IPS DF 4.7 (cell line): ENCODE measurements at regions not wholly inside any gene's neighbourhood (a gene's known extent, or its start where the extent isn't known, plus 50 kb on each side); places are given as distances from the start of the nearest gene placed in this dataset.

Experiments used
- DNase-seq: peaks from one replicate; pipeline ENCODE4 v3.0.0-alpha.2; 2013; ENCODE audit warnings: low spot score; ENCODE audit errors: extremely low read depth

DNA sequence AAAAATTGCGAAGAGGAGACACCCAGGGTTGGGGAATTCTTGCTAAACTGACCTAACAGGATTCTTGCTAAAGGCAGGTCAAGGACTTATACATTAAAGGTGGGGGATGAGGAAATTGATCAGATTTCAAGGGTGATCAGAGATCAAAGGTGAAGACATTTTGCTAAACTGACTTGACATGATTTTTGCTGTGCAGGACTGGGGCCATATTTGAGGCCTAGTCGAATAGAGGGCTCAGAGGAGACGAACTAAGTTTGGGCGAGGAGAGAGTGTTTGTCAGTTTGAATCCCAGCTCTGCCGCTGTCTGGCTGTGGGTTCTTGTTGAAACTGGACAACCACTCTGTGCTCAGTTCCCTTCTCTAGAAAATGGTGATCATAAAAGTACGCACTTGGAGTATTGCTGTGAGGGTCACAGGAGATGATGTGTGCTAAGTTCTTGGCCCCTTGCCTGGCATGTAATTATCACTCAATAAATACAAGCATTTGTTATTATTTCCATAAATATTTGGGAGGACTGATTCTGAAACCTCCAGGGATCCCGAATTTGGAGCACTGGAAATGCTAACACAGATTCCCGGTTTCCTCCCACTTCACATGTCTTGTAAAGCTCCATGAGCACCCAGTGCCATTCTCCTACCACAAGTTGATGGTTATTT lies 364.8 kb upstream of the PROK2 start:
- no peak for DNase-seq

GRCh38 chr3:72147600-72147999 lies 362.7 kb upstream of the PROK2 start:
- no peak for DNase-seq

- DNase-seq: no peak
Measured at GRCh38 chr3:72145506-72146380, 360.8 kb upstream of the PROK2 start.

DNA sequence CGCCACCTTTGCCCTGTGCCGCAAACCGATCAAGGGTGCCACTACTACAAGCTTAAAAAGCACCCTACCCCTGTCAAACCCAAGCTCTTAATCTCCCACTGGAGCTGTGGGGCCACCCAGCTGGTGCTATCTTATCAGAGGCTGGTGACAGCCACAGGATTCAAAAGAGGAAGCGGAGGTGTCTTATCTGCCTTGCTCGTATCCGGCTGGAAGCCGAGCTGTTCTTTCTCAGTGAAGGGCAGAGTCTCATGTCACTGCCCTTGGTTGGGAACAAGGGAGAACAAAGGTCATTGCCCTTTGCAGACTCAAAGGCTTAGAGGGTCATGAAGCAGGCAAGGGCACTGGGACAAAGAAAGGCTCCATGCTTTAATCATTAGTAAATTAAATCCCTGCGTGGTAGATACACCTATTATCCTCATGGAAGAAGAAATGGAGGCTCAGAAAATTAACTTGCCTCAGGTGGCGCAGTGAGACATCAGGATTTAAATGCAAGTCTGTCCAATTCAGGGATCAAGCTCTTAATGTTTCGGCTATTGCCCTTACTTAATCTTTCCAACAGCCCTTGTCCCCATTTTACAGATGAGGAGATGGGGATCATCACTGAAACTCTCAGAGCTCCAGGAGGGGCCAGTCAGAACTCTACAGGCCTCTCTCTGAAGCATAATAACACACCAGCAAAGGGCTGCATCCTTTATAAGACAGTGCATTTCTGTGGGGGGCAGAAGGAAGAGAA lies 360.0 kb upstream of the PROK2 start:
- DNase-seq: no peak

GRCh38 chr3:72143966-72144717 lies 359.2 kb upstream of the PROK2 start:
- DNase-seq: no peak

DNA sequence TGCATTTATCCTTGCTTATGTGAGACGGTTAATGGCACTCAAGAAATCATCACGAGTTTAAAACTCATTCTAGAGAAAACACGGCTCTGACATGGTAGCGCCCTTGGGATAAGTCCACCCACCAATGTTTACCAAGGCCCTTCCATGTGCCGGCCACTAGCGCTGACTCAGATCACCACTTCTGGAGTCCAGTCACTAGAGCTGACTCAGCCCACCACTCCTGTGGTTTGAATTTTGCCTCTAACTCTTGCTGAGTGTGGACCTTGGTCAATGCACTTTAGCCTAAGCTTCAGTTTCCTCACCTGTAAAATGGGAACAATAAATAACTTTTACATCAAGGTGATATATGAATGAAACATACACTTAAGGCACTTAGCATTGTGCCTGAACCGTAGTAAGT lies 358.4 kb upstream of the PROK2 start:
- no peak for DNase-seq

GRCh38 chr3:72142028-72142427 lies 357.1 kb upstream of the PROK2 start:
- no peak for DNase-seq

- no peak for DNase-seq
Measured at GRCh38 chr3:72141264-72141663, 356.3 kb upstream of the PROK2 start.

DNA sequence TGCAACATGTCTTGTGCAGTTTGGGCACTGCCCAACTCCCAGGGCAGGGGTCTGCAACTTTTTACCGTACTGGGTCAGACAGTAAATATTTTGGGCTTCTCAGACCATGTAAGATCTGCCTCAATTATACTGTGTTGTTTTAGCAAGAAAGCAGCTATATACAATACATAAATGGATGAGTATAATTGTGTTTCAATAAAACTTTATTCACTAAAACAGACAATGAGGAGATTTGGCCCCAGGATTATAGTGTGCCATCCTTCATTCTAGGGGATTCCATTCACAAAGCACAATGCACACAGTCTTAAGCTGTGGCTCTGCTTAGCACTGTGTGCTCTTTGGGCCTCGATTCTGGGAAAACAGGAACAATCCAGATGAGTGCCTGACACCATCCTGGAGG lies 354.4 kb upstream of the PROK2 start:
- no peak for DNase-seq

DNA sequence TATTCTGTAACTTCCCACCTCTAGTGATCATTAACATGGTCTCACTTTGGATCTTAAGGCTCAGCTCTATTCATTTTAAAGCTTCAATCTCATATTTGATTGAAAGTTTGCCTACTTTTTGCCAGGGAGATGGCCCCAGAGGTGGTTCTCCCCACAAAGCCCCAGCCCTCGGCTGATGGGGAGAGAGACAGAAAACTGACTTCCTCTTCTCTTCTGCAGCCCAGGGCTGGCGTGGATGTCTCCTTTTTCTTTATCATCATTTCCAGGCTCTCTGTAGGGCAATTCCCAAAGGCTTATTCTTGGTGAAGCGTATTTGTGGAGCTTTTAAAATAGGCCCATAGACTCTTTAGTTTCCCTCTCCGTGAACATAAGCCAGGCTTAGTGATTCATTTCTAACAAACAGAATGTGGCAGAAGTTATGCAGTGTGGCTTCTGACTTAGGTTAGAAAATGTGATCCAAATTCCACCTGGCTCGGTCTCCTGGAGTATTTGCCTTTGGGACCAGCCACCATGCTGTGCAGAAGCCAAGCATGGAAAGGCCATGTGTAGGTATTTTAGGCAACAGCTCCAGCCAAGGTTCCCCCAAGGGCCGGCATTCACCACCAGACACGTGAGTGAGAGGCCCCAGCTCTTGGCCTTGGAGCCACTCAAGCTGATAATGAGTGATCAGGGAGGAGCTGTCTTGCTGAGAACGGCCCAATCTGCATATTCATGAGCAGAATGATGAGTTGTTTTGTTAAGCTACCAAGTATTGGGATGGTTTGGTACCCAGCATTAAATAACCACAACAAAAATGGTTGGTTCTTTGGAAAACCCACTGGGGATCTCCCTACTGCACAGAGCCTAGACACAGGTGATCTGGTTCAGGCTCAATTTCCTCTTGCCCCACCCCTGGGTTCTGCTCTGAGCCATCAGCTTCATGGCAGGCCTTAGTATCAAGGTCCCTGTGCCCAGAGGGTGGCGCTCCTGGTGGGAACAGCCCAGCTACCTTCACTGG lies 353.2 kb upstream of the PROK2 start:
- no peak for DNase-seq

DNA sequence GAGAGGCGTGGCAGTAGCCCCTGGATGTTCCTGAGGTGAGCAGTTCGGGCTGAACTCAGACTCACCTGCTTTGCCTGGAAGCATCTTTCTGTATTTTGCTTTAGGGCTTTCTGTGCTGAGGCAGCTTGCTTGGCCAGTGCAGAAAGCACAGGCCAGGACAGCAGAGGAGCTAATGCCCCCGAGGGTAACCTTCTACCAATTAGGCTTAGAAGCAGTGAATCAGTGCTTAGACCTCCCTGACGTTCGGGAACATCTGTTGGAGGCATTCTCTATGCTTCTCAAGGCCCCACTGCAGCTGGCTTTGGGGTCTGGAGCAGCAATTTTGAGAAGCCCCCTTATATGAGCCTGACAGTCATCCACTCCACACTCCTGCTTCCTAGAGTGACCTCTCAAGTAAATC lies 350.7 kb upstream of the PROK2 start:
- no peak for DNase-seq

- DNase-seq: no peak
Measured at GRCh38 chr3:72134989-72135451, 350.1 kb upstream of the PROK2 start.

DNA sequence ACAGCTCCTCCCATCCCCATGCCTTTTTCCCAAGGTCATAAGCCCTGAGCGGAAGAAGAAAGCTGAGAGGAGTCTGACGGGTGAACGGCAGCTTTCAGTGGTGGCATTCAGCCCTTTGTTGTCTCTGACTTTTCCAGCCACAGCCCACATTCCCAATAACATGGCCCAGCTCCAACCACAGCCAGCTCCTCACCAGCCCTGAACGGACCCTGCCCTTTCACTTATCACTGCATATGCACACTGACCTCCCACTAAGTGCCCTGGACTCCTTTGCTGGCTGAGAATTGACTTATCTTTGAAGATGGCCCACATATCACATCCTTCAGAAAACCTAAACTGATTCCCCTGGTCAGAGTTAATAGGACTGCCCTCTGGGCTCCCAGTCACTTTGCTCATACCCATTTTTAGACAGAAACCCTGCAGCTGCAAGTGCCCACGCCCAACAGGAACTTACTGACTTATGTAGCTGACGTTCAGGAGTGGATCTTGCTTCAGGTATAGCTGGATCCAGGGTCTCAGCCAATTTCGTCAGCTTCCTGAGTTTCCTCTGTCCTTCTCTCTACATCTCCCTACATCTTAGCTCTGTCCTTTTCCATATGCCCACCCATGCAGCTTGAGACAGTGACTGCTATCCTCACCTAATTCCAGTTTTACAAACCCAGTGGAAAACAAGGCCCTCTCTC lies 348.5 kb upstream of the PROK2 start:
- DNase-seq: no peak

DNA sequence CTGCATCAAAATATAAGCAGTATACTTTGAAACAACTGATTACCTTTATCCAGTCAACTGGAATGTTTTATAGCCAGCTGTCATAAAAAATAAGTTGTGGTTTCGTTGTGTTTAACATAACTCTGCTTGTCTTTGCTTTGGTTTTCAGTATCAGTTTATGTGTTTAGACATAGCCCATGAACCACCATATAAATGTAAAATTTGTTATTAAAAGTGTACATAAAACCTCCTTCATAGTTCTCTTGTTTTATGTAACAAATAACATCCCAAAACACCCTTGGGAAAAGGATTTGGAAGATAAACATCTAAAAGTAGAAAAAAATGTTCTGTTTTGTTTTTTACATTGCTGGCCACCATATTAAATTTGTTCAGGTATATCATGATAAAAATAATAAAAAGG lies 347.0 kb upstream of the PROK2 start:
- no peak for DNase-seq

- no peak for DNase-seq
Measured at GRCh38 chr3:72130565-72130964, 345.6 kb upstream of the PROK2 start.

- no peak for DNase-seq
Measured at GRCh38 chr3:72129501-72130094, 344.6 kb upstream of the PROK2 start.

DNA sequence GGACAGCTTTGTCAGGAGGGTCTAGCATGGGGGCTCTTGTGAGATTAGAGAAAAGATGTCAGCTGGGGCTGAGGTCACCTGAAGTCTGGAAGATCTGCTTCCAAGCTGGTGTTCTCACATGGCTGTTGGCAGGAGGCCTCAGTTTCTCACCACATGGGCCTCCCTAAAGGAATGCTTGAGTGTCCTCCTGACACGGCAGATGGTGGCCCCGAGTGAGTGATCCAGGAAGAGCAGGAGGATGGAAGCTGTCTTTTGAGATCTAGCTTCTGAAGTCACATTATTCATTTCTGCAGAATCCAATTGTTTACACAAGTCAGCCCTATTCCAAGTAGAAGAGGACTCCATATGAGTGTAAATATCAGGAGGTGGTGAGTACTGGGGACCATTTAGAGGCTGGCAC lies 344.0 kb upstream of the PROK2 start:
- DNase-seq: no peak

- DNase-seq: no peak
Measured at GRCh38 chr3:72127844-72128243, 342.9 kb upstream of the PROK2 start.

- DNase-seq: no peak
Measured at GRCh38 chr3:72127224-72127612, 342.3 kb upstream of the PROK2 start.
